SW 1271 (cell line): ENCODE measurements at regions not wholly inside any gene's neighbourhood (a gene's known extent, or its start where the extent isn't known, plus 50 kb on each side); places are given as distances from the start of the nearest gene placed in this dataset.

Experiments
- DNase-seq, 2 experiments: peaks; one replicate each; lab custom pipeline; 2025; lab: John Stamatoyannopoulos, UW

DNA sequence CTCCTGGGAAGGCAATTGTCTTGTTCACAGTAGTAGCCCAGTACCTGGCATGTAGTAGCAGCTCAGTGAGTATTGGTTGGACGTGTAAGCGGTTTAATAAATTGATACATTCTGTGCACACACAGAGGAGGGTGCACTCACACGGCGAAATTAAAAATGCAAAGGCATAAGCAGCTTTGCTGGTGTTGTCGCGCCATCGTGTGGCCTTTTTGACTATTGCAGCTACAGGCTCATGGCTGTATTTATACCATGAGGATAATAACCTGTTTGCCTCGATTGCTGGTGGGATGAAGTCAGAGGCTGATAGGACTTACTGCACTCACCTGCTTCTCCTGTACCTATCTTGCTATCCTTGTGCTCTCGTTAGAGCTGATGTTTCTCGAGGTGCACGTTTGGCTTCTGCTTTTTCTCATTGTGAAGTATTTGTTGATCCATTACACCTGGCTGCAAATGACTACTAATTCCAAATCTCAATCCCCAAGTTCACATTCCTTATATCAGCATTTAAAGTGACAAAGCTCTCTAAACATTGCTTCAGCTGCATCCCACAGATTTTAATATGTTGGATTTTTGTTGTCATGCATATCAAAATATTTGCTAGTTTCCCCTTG is 61.5 kb downstream of the TBXT start:
- DNase-seq: peak in 1 of 2 experiments; percentile 45

DNA sequence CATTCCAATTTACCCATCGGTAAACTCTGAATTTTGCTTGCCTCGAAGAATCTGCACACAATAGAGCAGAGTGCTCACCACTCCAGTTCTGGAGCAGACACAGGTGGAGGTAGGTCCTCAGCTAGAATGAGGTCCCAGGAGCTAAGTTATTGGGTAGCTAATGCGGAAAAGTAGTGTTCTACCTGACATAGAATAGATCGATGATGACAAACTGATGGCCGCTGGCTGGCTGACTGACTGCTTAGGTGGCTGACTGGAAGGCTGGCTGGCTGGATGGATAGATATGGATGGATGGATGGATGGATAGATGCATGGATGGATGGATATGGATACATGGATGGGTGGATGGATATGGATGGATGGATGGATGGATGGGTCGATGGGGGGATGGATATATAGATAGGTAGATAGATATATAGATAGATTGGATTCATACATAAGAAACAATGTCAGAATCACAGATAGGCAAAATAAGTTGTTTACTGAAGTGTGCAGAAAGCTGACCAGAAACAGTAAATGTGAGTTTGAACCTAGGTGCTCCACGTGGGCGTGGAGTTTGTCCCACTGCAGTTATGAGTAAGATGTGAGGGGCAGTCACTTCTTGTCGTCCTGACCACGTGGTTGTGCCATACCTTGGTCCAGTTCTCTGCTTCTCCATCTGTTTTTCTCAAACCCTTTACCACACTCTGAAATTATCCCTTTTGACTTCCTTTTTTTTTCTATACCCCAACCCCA is 62.1 kb downstream of the TBXT start:
- DNase-seq: no peak

DNA sequence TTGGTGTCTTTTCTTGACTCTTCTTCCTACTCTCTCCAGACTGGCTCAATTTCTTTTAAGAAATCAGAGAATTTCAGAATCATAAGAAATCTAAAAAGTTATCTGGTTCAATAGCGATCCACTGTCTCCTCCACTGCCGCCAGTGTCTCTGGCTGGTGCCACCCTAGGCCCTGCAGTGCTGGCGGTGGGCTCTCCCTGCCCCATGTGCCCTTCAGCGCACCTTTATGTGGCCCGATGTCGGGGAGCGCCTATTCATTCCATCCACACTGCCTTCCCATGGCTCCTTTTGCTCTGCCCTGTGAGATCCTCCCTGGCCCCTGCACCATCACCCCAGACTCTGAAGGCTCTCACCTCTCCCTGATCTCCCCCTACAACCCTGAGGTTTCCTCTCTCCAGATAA is 62.8 kb downstream of the TBXT start:
- DNase-seq: no peak

DNA sequence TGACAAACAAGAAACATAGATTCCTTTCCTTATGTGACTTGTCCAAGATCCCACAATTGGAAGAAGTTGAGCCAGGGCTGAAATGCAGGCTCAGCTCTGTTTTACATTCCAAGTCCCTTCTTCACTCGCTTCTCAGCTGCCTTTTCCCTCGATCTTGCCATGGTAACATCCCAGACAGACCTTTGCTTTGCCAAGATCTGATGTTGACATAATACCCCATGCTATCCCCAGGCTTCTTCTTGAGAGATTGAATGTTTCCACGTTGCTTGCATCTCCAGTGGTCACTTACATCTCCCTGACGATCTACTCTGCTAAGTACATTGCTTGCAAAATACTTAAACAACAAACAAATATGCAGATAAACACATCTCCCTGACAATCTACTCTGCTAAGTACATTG is 63.5 kb downstream of the TBXT start:
- DNase-seq: no peak

DNA sequence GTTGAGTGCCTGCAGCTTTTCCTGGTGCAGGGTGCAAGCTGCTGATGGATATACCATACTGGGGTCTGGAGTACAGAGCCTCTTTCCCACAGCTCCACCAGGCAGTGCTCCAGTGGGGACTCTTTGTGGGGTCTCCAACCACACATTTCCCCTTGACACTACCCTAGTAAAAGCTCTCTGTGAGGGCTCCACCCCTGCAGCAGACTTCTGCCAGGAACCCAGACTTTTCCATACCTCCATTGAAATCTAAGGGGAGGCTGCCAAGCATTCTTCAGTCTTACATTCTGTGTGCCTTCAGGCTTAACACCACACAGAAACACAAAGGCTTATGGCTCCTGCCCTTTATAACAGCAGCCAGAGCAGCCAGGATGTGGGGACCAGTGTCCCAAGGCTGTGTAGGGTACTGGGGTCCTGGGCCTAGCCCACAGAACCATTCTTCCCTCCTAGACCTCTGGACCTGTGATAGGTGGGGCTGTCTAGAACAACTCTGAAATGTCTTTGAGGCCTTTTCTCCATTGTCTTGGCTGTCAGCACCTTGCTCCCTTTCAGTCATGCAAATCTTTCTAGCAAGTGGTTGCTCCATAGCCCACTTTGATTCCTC is 65.7 kb downstream of the TBXT start:
- DNase-seq: no peak

DNA sequence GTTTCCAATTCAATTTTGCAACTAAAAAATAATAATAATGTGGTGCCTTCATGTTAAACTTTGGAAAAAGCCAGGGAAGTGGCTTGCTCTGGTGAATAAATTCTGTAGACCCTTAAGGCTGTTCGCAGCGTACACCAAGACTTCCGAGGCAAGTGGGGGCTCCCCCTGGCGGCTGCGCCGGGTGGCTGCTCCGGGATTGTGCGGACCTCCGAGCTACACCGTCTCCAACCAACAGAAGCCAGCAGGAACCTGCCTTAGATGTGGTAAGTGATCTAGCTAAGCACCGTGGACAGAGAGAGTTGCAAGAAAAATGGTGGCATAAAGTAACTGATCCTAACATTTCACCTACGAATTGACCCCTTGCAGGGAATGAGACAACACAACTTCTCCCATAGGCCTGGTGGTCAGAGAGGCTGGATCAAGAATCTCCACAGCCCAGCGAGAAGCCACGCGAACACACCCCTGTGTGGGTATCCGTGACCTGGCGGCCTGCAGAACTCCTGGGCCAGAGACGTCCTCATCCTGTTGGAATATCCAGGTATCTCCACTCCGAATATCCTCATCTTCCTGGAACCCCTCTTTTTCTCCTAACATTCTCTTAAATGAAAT is 69.6 kb downstream of the TBXT start:
- DNase-seq: peak in 1 of 2 experiments; percentile 19

DNA sequence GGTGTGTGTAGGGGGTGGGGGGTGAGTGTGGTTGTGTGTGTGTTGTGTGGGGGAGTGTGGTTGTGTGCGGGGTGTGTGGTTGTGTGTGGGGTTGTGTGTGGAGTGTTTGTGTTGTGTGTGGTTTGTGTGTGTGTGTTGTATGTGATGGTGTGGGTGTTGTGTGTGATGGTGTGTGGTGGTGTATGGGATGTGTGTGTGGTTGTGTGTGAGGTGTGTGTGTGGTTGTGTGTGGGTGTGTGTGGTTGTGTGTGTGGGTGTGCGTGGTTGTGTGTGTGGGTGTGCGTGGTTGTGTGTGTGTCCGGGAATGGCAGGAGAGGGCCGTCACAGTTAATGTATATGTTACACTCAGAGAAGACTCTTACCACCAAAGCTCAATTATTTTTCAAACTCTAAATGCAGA is 79.8 kb downstream of the TBXT start:
- DNase-seq: no peak

DNA sequence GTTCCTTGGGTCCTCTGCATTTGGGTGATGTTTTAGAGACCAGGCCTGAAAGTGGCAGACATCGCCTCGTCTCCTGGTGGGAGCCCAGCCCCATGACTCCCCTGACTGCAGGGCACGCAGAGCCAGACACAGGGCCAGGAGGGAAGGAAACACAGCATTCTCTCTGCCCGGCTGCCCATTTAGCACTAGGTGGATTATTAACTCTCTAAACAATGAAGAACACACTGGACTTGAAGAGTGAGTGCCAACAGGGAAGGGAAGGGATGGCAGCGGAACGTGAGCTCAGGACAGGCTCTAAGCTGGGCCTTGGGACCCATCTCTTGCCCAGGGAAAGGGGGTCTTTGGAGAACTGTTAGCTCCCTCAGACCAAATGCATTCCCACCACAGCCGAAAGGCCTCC is 80.4 kb downstream of the TBXT start:
- no peak for DNase-seq

DNA sequence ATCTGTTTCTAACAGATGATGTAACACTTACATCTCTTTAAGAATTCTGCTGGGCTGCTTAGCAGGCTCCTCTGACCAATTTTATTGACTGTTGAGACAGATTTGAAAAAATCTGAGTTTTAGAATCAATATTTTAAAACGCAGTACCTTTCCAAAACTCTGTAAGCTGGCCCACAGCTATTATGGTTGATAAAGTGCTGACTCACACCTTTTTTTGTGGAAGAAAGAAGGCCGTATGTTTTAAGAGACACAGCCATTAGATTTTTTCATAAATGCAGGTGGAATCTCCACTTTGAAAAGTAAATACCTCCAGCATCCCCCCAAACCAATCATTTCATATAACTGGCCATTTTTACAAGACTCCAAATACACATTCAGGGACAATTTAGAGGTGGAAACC is 82.2 kb downstream of the TBXT start:
- DNase-seq: no peak

DNA sequence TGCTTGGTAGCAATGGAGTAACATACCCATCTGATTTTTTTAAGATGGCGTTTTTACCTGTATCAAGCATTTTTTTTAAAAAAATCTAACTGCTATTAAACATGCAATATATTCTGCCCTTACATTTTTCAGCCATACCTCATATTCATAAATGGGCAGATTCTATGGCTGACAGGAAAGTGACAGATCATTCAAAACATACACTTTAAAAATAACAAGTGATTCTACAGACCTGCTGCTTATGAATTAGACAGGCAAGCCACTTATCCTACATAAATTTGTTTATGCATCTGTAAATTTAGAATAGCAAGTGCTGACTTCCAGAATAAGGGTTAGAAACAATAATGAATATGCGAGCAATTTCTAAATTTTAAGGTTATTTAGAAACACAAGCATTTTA is 82.7 kb downstream of the TBXT start:
- DNase-seq: no peak

DNA sequence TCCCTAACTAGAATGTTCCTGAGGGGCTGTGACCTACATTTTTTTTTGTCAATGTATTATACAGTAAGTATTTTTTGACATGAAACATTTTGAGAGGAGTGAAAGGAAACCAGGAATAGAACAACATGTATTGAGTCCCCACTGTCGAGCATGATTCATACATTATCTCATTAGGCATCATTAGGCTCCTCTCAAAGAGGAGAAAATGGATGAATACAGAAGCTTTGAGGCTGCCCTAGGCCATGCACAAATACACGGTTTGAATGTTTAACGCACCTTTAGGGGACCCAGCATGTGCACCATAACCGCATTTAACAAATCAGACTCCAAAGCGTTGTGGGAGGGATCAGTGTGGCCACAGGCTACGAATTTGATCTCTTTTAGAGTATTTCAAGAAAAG is 87.8 kb downstream of the TBXT start:
- no peak for DNase-seq

DNA sequence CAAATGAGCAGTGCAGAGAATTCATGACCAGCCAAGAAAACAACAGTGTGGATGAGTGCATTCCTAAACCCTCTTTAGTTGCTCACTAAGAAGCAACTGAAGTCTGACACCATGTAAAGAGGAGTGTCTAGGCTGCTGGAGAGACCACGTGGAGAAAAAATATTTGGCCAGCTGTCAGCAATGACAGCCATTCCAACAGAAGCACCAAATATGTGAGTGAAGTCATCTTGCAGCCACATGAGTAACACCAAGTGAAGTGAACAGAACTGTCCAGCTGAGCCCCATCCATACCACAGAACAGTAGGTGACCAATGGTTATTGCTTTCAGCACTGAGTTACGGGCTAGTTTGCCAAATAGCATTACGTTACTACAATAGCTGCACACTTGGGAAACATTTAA is 89.4 kb downstream of the TBXT start:
- no peak for DNase-seq

DNA sequence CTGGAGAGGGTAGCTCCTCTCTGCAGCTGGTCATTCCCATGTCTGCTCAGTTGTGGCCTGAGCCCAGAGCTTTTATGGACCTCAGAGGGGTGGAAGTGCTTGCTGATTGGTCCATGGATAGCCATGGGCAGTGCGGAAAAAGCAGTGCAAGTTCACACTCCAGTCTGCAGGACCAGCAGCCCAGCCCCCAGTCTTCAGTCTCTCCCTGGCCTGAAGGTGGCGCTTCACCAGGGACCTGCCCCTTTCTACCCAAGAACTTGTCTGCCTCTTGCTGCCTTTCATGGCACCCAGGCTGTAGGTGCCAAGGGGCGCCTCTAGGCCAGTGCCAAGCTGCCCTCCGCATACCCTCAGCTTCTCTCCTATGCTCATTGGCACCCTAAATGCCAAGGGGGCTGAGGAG is 91.0 kb downstream of the TBXT start:
- DNase-seq: no peak

DNA sequence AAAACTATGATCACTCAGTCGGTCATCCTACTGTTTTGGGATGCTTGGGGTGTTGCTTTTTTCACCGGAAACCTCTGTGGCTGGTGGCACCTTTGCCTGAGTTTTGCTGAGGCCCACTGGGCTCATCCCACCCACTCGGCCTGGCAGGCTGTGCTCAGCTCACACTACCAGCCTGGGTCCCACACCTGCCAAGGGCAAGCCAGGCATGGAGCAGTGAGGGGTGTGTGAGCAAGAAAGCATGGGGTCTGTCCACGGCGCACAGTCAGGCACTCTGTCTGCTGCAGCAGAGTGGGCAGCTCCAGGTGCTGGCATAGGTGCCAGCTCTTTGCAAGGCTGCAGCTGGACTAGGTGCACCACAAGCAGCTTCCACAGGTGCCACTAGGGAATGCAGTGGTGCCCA is 91.7 kb downstream of the TBXT start:
- no peak for DNase-seq

DNA sequence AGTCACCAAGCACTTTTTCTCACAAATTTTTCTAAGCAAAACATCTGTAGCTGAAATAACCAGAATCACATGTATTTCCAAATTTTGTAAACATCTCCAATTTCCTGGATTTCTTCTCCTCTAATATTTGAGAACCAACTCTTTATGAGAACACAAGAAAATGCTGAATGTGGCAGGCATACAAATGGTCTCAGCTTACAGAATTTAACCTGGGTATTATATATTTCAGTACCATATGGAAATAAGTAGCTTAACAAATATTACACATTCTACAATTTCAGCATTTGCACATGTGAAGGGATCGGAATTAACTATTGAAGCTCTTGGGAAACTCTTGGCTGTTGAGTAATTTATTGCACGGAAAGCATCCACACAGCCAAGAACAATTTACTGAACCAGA is 92.5 kb downstream of the TBXT start:
- DNase-seq: no peak

DNA sequence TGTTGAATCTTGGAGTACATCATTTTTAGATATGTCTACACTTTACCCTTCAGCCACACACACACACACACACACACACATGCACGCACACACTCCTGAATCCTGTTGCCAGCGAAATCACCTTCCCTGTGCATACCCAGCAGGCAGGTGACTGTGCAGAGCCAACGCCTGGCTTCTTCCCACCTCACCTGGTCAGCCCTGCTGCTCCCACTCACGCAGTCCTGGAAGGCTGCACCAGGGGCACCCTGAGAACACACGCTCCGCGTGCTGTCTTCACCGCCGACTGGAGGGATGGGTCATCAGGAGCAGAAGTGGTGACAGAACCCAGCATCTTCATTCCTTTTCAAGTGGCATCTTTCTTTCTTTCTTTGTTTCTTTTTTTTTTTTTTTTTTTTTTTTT is 94.6 kb downstream of the TBXT start:
- DNase-seq: no peak

DNA sequence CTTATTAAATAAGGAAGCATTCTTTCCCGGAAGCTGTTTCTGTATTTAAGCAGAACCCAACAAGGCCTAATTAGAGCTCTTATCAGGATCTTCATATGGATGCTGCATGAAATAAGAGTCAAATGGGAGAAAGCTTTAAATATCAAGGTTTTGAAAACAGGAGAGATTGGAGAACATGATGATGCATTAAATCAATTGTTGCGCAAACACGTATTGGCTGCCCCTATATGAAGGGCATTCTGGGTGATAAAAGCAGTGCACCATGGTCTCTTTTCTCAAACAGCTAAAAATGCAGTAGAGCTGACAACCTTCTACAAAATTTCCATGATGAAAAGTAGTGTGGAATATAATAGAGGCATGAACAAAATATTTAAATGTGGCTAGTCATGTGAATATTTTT is 98.9 kb downstream of the TBXT start:
- DNase-seq: no peak

DNA sequence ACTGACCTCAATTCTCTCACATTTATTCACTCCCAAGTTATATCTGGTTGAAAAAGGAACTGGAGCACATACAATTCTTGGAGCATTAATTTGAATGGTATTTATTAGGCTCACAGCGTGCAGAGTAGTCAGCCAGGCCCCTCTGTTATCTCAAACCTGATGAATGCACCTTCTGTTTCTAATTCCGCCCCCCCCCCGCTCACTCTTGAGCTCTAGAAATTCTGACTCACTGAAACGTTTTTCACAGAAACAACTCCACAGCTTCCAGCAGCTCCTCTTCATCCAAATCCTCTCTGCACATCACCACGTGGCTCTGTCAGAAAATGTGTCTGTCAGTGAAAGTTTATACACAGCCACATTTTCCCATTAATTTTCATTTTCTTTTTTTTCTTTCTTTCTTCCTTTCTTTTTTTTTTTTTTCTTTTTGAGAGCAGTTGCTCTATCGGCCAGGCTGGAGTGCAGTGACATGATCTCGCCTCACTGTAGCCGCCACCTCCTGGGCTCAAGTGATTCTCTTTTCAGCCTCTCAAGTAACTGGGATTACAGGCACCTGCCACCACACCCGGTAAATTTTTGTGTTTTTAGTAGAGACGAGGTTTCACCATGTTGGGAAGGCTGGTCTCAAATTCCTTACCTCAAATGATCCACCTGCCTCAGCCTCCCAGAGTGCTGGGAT is 109.4 kb downstream of the TBXT start:
- no peak for DNase-seq

DNA sequence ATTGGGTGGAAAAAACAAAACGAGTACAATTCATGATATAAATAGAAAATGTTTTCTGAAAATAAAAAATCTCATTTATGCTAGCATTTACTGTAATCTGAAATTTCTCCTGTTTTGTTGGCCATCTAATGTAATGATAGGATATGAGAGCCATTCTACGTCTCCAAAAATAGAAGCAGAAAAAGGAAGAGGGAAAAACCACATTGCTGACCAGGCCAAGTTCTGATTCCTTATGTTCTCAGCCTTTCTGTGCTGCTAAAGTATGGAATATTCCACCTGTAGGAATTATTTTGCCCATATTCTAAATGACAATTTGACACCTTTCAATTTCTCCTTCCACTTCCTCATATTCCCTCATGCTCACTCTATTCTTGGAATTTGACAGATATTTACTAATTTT is 110.2 kb downstream of the TBXT start:
- no peak for DNase-seq

DNA sequence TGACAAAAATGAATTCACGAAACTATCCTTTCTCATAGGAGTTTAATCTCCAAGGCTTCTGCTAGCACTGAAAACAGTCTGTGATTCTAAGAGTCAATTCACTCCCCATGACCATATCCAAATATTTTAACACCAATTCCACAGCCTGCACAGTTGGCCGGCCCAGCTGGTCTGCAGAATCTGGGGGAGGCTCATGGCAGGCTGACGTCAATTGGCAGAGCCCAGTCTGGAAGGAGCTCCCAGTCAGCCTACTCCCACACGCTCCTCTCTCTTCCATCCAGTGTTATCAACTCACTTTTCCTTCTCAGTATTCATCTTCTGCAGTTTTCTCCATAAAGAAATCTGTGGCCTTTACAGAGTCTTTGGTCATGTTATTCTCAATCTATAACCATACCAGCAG is 111.0 kb downstream of the TBXT start:
- DNase-seq: no peak

DNA sequence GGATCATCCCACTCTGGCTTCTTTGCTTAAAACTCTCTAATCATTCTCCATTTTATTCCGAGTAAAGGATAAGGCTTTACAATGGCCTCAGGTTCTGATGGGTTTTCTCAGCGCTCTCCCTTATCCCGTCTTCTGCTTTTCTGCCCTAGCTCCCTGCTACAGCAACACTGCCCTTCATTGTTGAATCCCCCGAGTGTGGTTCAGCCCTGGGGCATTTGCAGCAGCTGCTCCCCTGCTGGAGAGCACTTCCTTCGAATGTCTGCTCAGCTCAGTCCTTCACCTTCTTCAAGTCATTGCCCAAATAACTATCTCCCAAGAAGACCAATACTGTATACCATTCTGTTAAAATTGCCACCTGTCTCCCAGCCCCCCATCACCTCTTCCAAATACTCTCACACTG is 111.8 kb downstream of the TBXT start:
- DNase-seq: no peak

DNA sequence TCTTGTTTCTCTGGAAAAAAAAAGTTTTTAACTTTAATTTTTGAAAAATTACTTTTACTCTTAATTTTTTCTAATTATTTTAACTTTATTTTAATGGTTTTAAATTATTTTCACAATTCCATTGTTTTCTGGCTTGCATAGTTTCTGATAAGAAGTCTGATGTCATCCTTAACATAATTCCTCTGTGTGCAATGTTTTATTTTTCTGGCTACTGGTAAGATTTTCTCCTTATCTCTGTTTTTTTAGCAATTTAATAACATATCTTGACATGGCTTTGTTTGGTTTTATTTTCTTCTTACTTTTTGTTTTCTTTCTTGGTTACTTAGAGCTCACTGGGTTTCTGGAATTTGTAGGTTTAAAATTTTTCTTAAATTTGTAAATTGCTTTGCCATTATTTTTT is 114.8 kb downstream of the TBXT start:
- DNase-seq: no peak

DNA sequence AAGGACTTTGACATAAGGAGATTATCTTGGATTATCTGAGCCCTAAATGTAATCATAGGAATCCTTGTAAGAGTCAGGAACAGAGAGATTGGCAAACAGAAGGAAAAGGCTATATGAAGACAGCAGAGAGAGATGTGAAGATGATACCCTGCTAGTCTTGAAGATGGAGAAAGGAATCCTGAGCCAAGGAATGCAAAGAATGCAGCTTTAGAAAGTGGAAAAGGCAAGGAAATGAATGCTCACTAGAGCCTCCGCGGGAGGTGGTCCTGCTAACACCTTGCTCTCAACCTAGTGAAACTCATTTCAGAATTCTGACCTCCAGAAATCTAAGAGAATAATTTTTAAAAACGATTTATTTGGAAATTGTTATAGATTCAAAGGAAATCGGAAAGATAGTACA is 117.1 kb downstream of the TBXT start:
- no peak for DNase-seq
